LNCAP (cell line): ENCODE measurements at regions not wholly inside any gene's neighbourhood (a gene's known extent, or its start where the extent isn't known, plus 50 kb on each side); places are given as distances from the start of the nearest gene placed in this dataset.

Experiments
- CTCF ChIP-seq: fragments of 450-650 bp; IDR thresholded peaks from 2 replicates; pipeline ENCODE4 v1.5.1; 2017; ENCODE audit warnings: mild to moderate bottlenecking

DNA sequence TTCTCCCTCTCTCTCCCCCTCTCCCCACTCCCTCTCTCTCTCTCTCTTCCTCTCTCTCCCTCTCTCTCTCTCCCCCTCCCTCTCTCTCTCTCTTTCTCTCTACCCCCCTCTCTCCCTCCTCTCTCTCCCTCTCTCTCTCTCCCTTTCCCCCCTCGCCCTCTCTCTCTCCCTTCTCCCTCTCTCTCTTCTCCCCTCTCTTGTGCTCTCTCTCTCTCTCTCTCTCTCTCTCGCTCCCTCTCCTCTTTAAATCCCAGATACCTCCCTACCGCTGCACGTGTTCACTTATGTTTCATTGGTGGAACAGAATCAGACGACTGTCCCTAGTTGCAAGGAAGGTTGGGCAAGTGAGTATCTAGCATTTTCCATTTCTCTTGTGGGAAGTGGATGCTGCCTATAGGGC is 166.5 kb downstream of the EBLN2 start:
- TF ChIP-seq CTCF: no peak

DNA sequence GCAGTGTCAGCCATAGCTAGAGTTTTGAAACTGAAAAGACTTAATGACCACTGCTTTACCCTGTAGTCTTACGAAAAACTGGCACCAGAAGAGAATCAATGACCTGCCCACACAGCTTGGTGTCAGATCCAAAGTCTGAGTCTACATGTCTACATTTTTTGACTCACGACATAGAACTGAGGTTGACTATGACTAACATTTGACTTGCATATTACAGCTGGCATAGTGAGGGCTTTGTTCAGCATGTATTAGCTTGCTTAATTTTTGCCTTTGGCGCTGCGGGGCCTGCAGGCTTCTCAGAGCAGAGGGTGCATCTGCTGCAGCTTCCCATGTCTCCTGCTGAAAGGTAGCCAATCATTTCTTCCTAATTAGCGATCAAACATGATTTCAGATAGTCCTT is 167.0 kb downstream of the EBLN2 start:
- TF ChIP-seq CTCF: no peak

GRCh38 chr3:73228959-73229358 is 167.5 kb downstream of the EBLN2 start:
- TF ChIP-seq CTCF: no peak

- TF ChIP-seq CTCF: no peak
Measured at GRCh38 chr3:73234354-73235014, 173.0 kb downstream of the EBLN2 start.

DNA sequence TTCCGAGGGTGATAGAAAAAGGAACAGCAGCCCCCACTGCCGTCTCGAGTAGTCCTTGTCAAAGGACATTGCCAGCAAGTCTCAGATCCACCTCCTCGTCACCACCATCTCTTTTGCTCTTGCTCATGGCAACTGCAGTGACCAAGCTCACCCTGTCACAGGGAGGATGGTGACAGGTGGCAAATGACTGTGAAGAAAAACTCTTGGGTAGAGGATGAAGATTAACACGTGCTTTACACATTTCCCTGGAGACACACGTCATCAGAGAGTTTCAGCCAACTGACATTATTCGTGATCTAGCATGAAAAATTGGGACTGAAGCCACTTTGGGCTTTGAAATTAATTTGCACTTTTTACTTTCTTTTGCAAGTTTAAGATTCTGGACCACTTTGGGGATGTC is 174.3 kb downstream of the EBLN2 start:
- no peak for TF ChIP-seq CTCF

DNA sequence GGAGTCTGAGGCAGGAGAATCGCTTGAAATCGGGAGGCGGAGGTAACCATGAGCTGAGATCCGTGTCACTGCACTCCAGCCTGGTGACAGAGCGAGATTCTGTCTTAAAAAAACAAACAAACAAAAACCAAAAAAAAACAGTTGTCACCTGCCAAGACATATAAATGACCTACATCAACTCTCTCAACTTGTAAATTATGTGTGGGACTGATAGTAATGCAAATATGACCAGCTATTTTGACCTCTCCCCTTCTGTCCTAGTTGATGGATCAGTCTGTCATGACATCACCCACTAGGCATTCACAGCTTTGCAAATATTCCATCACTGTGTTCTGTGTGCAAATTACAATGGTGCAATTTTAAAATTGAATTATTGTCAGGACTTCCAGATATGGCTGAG is 175.4 kb downstream of the EBLN2 start:
- no peak for TF ChIP-seq CTCF

DNA sequence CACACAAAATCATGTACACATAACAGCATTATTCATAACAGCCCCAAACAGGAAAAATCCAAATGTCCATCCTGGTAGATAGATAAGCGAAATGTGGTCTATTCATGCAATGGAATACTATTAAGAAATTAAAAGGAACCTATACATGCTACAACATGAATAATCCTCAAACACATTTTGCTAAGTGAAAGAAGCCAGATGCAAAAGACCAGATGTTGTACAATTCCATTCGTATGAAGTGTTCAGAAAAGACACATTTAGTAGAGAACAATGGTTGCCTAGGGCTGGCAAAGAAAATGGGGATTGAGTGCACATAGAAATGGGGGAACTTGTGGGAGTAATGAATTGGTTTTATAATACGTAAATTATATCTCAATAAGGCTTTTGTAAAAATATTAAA is 182.3 kb downstream of the EBLN2 start:
- TF ChIP-seq CTCF: no peak

DNA sequence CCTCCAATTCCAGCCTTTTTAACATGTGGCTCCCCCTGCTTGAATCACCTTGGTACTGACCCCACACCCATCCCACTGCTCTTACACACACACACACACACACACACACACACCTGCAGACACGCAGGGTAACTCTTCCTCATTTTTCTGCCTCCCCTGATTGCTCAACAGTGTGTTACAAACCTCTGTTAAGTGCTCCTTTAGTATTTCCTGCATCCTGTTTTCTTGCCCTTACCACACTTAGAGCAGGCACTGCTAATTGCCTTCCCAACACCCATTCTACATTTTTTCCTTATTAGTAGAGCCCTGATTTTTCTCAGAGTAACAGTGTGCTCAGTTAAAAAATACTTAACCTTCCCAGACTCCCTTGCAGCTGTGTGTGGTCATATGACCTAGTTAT is 184.0 kb downstream of the EBLN2 start:
- no peak for TF ChIP-seq CTCF
